ENCODE measurements at regions not wholly inside any gene's neighbourhood (a gene's known extent, or its start where the extent isn't known, plus 50 kb on each side); places are given as distances from the start of the nearest gene placed in this dataset.

DNA sequence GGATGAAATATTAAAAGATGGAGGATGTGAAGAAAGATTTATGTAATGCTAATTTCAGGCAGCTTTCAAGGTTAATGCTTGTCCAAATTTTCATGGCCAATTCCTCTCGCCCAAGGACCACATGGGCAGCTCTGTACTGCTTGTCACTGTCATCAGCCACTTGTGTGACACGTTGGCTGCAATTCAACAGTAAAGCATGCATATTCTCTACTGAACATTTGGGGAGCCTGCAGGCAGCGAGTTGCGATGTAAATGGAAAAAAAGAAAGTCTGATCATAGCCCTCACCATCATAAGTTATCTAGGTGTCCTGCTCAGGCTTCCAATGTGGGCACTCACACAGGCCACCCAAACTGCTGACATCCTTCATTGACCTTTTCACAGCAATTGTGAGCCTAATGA lies 1026.8 kb upstream of the NR2F2 start:
- DNase-seq (ENCODE audit: low read depth in 3 of 3, low spot score in 1 of 3) = no peak

DNA sequence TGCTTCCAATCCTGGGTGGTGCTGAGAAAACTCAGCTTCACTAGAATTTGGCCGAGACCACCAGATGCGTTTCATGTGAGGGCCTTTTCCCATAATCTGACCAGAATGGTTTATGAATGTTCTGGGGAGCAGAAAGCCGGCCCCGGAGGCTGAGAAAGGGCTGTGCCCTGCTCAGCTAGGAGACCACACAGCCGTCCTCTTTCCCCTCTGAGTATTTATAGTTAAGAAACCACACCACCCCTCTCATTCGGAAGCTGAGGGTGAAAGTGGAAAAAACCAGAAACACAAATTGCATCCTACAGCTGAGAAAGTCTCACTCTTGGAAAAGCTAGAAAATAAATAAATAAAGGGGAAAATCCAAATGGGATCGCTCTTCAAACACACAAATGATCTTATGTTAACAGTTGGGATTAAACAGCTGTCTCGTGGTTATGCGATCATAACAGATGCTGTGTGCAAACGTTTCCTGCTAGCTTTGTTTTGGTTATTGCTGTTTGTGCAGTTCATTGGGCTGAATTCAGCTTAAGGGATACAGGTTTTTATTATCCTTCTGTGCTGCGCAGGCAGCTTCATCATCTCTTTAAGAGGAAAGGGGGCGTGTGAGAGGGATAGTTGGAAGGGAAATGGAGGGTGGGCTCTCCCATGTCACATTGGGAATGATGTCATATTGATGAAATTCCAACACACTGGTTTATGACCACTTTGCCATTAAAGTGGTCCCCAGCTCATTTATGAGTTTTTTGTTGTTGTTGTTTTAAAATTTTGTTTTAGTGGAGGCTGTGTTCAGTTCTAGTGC lies 1026.2 kb upstream of the NR2F2 start:
- DNase-seq (ENCODE audit: low read depth in 3 of 3, low spot score in 1 of 3) = no peak

DNA sequence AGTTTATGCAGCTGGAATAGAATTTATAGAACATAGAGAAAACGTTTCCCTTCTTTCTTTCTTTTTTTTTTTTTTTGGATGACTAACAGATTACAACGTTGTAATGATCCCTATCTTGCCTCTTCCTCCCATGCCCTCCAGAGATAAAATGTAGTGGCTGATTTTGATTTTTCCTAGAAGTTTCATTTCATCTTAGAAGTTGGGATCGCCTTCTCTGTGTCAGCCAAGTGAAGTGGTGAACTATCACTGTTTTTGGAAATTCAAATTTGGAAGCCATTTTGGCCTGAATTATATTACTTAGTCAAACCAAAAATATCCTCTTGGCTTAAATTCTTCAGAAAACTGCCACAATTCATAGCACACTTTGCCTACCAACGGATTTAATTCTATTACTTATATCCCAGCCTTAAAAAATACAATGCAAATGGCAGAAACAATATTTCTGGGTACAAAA lies 1025.5 kb upstream of the NR2F2 start:
- no peak for DNase-seq (ENCODE audit: low read depth in 3 of 3, low spot score in 1 of 3)

DNA sequence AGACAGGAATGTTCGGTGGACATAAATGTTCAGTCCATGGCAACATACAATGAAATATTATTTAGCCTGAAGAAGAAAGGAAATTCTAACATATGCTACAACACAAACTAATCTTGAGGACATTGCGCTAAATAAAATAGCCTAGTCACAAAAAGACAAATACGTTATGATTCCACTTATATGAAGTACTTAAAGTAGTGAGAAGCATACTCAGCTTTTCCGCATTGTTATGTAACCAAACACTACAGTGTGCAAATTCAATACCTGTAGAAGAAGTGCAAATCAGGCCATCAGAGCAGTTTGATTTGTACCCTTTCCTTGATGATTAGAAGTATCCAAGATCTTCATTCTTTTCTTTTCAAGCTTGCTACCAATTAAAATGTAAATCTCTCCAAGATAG lies 1023.4 kb upstream of the NR2F2 start:
- DNase-seq (ENCODE audit: low read depth in 3 of 3, low spot score in 1 of 3) = no peak

DNA sequence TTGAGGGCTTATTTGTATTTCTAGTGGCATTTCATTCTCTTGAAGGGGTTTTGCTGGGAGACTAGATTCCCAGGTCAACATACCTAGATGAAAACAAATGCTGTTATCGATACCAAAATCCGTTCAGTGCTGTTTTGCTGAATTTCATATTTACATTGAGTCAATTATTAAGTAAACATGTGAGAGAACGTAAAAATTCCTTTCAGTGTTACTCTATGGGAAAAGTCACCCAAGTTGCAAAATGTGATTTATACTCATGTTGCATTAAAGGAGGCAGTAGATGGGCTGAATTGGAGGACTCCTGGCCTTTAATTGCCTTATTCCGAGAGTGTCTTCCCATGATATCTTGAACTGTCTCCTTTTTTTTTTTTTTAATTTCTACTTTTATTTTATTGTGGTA lies 1011.3 kb upstream of the NR2F2 start:
- DNase-seq (ENCODE audit: low read depth in 3 of 3, low spot score in 1 of 3) = no peak

DNA sequence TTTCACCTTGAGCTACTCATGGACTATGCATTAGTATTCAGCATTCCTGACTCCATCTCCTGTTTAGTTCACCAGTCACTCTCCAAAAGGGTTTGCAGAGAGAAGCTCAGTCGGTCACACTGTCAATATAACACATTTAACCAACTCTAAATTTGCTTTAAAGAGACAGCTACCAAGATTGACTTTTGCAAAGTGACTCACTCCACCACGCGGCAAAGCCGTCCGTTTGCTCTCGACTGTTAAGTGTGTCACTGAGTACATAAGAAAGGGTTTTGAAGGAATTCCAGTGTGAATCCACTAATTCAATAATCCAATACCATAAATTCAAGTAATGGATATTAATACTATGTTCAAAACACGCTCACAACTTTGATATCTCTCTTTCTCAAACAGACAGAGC lies 1006.7 kb upstream of the NR2F2 start:
- DNase-seq (ENCODE audit: low read depth in 3 of 3, low spot score in 1 of 3) = no peak

DNA sequence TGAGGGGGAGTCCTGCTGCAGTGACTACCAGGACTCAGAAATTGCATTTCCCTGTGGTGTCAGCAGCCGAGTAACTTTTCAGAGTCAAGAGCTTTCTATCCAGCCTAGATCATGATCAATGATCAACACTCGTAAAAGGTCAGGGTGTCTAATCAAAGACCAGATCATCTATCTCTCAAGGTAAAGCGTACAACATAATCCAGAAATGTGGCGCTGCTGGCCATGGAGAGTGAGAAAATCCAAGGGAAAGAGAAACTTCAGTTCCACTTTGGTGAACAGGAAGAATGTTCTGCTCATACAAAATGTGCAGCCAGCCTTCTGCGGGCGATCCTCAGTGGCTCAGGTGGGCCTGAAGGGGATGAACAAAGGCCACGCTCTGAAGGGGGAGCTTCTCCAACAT lies 1005.8 kb upstream of the NR2F2 start:
- no peak for DNase-seq (ENCODE audit: low read depth in 3 of 3, low spot score in 1 of 3)

DNA sequence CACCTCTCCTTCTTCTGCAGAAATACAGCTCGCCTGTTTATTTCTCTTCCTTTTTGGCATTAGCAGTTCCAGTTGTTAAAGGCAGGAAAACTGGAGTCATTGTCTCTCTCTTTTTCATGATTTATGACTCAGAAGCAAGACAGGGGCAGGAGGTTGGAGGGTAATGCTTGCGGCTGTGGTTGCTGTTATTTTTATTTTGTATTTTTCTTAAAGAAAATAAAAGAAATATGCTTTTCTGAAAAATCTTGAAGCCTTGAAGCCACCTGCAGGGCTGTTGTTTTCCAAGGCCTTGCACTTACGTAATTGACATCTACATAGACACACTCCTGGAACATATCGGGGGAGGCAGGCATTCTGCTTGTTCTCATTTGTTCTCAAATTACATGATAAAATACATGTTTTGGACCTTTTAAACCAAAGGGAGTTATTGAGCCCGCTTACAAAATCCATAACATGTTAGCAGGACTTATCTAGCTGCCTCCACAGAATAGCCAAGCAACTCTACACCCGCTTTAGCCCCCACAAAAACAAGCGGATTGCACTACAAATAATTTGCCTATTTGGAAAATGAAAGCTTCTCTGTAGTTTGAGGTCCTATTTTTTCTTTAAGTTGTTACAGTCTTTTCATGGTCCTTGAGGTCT lies 1004.6 kb upstream of the NR2F2 start:
- DNase-seq (ENCODE audit: low read depth in 3 of 3, low spot score in 1 of 3) = no peak

DNA sequence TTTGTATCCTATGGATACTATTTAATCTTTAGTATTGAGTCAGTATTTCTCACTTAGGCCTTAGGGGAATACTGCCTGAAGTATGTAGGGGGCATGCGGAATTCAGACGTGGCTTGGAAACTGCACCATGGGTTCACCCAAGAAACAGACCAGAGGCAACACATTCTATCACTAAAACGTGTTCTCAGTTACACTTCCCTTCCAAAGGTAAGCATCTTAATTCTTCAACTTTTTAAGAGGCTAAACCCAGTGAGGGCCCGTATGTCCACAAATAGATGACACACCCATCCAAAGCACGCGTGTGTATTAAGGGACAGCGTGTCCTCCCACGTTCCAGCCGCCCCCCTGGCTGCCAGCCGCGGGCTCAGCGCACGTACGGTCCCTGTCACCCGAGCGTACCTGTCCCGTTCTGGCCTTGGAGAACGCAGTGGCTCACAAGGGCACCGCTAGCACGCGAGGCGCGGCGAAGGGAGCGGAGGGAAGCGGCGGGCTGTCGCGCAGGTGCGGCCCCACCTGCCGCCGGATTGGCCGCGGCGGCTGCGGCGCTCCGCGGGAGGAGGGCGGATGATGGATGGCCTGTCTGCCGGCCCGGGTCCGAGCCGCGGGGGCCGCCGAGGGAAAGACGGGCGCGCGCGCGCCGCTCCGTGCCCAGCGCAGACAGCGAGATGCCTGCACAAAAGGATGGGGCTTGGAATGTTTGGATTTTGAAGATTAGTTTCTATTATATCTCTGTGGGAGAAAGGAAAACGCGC lies 1003.9 kb upstream of the NR2F2 start:
- DNase-seq (ENCODE audit: low read depth in 3 of 3, low spot score in 1 of 3) = no peak

DNA sequence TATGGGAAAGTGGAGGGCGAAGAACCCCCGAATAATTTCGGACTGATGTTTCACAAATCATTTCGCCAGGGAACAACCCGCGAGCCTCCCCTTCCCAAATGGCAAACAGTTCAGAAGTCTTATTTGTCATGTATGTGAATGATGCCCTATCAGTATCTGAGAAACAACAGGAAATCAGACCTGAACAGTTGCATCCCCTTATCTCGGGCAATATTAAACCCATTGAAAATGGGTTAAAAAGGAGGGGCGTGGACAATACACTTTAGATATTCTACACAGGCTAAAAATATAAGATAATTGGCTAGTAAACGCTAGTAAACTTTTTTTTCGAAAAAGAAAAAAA lies 1003.3 kb upstream of the NR2F2 start:
- DNase-seq (ENCODE audit: low read depth in 3 of 3, low spot score in 1 of 3) = no peak

DNA sequence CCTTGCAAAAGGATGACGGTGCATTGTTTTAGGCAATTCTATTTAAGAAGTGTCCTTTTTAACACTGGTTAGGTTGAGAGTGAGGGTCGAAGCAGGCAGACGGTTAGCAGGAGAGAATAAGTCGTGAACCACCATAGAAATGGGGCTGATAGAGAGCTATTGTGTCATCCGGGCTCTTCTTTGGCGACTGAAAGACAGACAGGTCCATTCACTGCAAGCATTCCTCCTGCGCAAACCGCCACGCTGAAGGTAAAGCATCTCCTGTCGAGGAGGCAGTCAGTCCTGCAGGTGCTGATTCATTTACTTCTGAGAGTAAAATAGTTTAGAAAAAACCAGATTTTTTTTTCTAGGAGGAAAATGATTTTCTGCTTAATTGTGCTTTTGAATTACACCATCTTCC lies 1002.8 kb upstream of the NR2F2 start:
- DNase-seq (ENCODE audit: low read depth in 3 of 3, low spot score in 1 of 3) = no peak

DNA sequence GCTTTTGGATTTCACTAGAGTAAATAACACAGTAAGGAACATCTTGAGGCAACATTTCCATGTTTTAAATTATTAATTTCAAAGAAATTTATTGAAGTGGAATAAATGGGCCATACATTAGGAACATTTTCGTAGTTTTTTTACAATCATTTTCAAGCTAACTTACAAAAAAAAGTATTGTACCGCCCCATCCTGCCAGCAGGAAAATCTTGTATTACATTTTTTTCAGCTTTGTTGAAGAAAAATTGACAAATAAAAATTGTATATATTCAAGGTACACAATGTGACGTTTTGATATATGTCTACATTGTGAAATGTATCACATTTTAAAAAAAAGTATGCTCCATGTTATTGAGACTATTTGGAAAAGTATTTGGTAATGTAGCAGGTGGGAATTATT lies 1001.9 kb upstream of the NR2F2 start:
- no peak for DNase-seq (ENCODE audit: low read depth in 3 of 3, low spot score in 1 of 3)

DNA sequence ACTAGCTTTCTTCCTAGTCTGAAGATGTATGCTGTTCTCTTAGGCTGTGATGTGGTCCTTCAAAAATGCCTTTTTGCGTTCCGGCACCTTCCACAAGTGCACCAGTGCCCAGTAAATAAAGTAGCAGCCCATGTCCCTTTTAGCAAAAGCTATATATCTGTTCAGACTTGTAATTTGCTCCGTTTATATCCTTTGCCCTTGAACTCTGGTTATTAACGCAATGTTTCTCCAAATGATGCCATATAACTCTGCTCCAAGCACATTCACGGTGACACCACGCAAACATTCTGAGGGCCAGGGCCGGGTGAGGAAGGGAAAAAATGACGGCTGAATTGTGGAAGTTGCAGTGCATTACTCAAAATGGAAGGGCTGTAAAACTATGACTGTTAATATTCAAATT lies 1001.1 kb upstream of the NR2F2 start:
- DNase-seq (ENCODE audit: low read depth in 3 of 3, low spot score in 1 of 3) = no peak

DNA sequence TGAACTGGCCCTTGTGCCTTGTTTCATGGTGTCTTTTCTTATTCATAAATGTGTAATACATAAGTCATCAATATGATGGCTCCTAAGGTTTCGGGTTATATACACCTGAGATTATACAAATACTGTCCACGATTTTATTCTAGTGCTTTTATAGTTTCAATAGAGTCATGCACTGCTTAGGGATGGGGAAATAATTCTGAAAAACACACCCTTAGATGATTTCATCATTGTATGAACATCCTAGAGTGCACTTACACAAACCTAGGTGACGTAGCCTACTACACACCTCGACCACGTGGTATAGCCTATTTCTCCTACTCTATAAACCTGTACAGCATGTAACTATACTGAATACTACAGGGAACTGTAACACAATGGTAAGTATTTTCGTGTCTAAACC lies 988.8 kb upstream of the NR2F2 start:
- DNase-seq (ENCODE audit: low read depth in 3 of 3, low spot score in 1 of 3) = no peak

DNA sequence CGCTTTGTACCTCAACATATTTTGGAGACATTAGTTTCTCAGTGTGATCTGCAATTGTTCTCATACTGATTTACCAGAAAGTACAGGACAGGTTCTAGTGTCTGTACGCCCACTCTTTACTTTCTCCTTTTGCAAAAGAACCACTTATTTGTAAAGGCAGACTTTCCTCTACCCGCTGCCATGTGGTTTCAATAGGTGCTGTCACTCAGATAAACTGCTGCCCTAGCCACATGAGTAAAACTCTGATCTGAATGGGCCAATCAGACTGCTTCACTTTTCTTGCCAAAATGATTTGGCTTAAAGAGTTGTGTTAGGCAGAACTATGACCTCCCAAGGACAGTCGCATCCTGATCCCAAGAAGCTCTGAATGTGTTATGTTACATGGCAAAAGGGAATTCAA lies 984.6 kb upstream of the NR2F2 start:
- DNase-seq (ENCODE audit: low read depth in 3 of 3, low spot score in 1 of 3) = no peak

DNA sequence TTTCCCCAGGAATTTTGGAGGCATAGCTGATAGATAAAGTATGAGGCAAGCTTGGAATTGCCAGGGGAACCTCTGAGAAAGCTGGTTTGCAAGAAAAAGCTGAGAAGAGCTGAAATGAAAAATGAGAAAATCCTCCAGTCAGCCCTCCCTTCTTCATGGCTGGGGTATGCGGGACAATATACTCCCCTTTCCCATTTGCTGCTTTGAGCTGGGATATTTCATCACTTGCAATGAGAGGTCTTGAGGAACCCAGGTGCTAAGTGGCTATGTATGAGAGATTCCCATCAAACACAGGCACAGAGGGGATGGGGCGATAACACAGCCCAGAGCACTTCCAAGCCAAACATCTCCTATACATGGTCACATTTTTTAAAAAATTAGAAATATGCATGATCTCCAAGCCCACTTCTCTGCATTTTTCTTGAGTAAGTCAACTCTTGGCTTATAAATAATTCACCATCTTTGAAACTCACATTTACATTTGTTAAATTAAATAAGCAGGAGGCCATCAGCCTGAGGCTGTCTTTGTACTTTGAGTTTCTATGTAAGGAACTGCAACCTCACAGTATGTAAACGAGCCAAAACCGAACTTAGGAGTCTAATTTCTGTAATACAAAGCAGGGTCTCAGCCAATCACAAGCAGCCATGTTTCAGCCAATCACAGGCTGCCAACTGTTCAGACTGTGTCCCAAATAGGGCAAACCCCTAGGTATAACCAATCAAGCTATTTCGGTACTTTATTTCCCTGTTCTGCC lies 983.6 kb upstream of the NR2F2 start:
- DNase-seq (ENCODE audit: low read depth in 3 of 3, low spot score in 1 of 3) = no peak

DNA sequence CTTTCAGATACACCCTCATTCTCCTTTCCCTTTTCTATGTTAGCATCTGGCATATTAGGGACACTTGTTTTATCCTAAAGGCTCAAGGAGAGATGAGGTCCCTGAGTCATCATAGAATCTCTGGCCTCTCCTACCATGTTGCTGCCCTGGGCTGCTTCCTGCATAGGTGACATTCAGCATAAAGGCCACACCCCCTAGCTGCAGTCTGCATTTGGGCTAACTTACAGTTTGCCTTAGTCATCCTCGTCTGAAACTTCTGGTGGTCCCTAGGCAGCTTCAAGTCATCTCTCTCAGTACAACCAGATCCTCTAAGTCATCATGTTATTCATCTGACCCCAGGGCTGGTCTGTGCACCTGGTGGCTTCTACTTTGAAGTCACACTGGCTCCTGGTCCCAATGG lies 982.7 kb upstream of the NR2F2 start:
- DNase-seq (ENCODE audit: low read depth in 3 of 3, low spot score in 1 of 3) = no peak

DNA sequence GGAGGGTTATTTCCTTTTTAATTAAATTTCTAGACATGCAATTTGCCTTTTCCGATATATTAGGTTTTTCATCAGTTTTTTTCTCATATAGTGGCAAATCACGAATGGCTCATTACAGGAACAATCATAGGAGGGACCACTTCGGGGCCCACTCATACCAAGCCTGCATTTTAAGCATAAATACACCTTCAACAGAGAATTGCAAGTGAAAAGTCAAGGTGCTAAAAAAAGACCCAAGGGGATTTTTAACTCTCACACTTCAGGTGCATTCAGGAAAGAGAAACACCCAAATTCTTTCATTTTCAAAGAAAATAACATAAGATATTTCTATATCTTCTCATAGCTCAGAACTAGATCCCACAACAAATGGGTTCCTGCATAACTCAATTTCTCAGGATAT lies 979.6 kb upstream of the NR2F2 start:
- DNase-seq (ENCODE audit: low read depth in 3 of 3, low spot score in 1 of 3) = no peak

DNA sequence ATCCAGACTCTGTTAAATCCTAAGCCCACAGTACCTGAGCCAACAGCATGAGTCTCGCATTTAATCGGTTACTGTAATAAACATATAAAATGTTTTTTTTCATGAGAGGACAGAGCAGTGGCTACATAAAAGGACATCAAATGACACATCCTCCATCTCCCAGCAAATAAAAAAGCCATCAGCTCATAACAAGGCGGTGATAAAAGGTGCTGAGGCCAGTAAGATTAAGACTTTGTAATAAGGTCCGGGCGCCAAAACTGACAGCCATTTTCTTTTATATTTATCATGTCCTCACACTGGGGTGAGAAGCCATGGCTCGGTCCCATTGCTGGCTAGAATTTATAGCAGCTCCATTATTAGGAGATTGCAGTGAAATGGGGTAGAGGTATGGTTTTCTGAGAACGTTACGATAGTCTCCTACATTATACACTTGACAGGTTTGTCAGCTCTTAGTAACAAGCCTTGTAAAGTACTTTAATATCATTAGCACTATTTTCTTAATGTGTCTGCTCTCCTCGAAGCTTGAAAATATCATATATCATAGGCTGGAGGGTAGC lies 977.8 kb upstream of the NR2F2 start:
- DNase-seq (ENCODE audit: low read depth in 3 of 3, low spot score in 1 of 3) = no peak

DNA sequence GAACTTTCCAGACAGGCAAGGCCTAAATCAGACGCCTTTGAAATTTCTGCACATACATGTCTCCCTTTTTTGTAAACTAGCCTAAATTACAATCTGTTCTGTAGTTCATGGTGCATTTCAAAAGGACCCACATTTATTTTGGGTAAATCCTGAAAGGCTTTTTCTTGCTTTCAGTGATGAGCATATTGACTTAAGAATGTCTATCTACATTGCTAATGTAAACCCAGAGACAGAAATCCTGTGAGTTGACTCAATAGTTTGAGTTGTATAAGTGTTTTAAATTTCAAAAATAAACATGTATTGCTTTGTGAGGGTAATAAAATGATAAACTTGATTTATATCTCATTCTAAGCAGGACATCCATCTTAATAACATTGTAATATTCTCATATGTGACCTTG lies 977.0 kb upstream of the NR2F2 start:
- DNase-seq (ENCODE audit: low read depth in 3 of 3, low spot score in 1 of 3) = no peak

DNA sequence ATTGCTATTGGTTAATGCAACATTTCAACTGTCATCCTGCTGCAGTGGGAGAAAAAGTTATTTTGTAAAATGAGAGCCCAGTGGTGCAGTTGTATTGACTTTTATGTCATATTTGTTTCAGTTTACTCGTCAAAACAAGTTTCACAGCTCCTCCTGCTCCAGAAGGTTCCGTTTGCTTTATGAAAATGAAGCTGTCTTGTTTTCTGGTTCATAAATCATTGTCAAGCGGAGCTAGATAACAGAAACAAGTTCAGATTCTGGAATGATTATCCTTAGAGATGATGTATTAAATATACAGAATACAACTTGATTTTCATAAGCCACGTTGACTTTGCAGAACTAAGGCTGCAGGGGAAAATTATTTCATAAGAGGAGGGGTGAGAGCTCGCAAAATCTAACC lies 970.5 kb upstream of the NR2F2 start:
- no peak for DNase-seq (ENCODE audit: low read depth in 3 of 3, low spot score in 1 of 3)

Data from stimulated activated CD4-positive, alpha-beta T cell treated with anti-CD3 and anti-CD28 coated beads, TNF-alpha, amount 100 ng/mL, for 1 hour (primary cell).